ENCODE measurements at regions not wholly inside any gene's neighbourhood (a gene's known extent, or its start where the extent isn't known, plus 50 kb on each side); places are given as distances from the start of the nearest gene placed in this dataset.
A peak's percentile ranks its signal among the peaks of the same experiment; 100 is the strongest.
"Not testable (repeated sequence)": the region's sequence is repeated elsewhere in the genome, so short reads cannot be mapped to it uniquely, and the experiment has no call there.

GRCh38 chr17:20687584-20687983 lies 108.1 kb downstream of the CDRT15L2 start:
- not testable (repeated sequence) for H3K27ac ChIP-seq; H3K27me3 ChIP-seq; H3K36me3 ChIP-seq; H3K4me3 ChIP-seq; H3K9me3 ChIP-seq (ENCODE audit: low read depth); DNase-seq (ENCODE audit: low read depth in 1 of 2, low spot score in 1 of 2)
- peaks cover 15% of the 10 kb centered on the region for H3K4me1 ChIP-seq (ENCODE audit: low read depth)

GRCh38 chr17:20689170-20689749 lies 109.7 kb downstream of the CDRT15L2 start:
- DNase-seq (ENCODE audit: low read depth in 1 of 2, low spot score in 1 of 2): peak in 1 of 2 donors; percentile 33
- not testable (repeated sequence) for H3K9me3 ChIP-seq (ENCODE audit: low read depth); H3K4me3 ChIP-seq; H3K27me3 ChIP-seq; H3K36me3 ChIP-seq
- peaks cover 18% of the 10 kb centered on the region for H3K4me1 ChIP-seq (ENCODE audit: low read depth)
- H3K27ac ChIP-seq: peak overlapping the region; percentile 87

- H3K36me3 ChIP-seq; H3K4me3 ChIP-seq; DNase-seq (ENCODE audit: low read depth in 1 of 2, low spot score in 1 of 2); H3K27me3 ChIP-seq; H3K9me3 ChIP-seq (ENCODE audit: low read depth); H3K27ac ChIP-seq: not testable (repeated sequence)
- peaks cover 18% of the 10 kb centered on the region for H3K4me1 ChIP-seq (ENCODE audit: low read depth)
Measured at GRCh38 chr17:20692706-20693105, 113.2 kb downstream of the CDRT15L2 start.

GRCh38 chr17:20695871-20696270 lies 116.3 kb downstream of the CDRT15L2 start:
- H3K27ac ChIP-seq; DNase-seq (ENCODE audit: low read depth in 1 of 2, low spot score in 1 of 2); H3K9me3 ChIP-seq (ENCODE audit: low read depth): not testable (repeated sequence)

GRCh38 chr17:20698463-20699206 lies 119.1 kb downstream of the CDRT15L2 start:
- DNase-seq (ENCODE audit: low read depth in 1 of 2, low spot score in 1 of 2); H3K27me3 ChIP-seq; H3K9me3 ChIP-seq (ENCODE audit: low read depth): not testable (repeated sequence)

More at GRCh38 chr17:20695871-20696270, 116.3 kb downstream of the CDRT15L2 start:
- H3K36me3 ChIP-seq; H3K4me3 ChIP-seq; H3K27me3 ChIP-seq; H3K4me1 ChIP-seq (ENCODE audit: low read depth): not testable (repeated sequence)

GRCh38 chr17:20700528-20700927 lies 121.0 kb downstream of the CDRT15L2 start:
- H3K36me3 ChIP-seq; H3K4me3 ChIP-seq; DNase-seq (ENCODE audit: low read depth in 1 of 2, low spot score in 1 of 2); H3K9me3 ChIP-seq (ENCODE audit: low read depth); H3K4me1 ChIP-seq (ENCODE audit: low read depth); H3K27me3 ChIP-seq; H3K27ac ChIP-seq: not testable (repeated sequence)

More at GRCh38 chr17:20698463-20699206, 119.1 kb downstream of the CDRT15L2 start:
- H3K27ac ChIP-seq; H3K4me1 ChIP-seq (ENCODE audit: low read depth); H3K36me3 ChIP-seq; H3K4me3 ChIP-seq: not testable (repeated sequence)

- not testable (repeated sequence) for H3K4me3 ChIP-seq; H3K27ac ChIP-seq; H3K9me3 ChIP-seq (ENCODE audit: low read depth); H3K27me3 ChIP-seq; H3K36me3 ChIP-seq; DNase-seq (ENCODE audit: low read depth in 1 of 2, low spot score in 1 of 2); H3K4me1 ChIP-seq (ENCODE audit: low read depth)
Measured at GRCh38 chr17:20701366-20701765, 121.8 kb downstream of the CDRT15L2 start.

GRCh38 chr17:20702692-20703091 lies 123.2 kb downstream of the CDRT15L2 start:
- Histone ChIP-seq H3K27me3 (no peaks in the 10 kb centered on the region), H3K9me3 (ENCODE audit: low read depth) (no peaks in the 10 kb centered on the region), H3K4me3 (no peak overlapping the region), H3K4me1 (ENCODE audit: low read depth) (no peaks in the 10 kb centered on the region), H3K27ac (no peak overlapping the region), H3K36me3 (no peaks in the 10 kb centered on the region)
- no peak for TF ChIP-seq CTCF (IDR thresholded peaks at IDR 0.05; ENCODE audit: low read depth, low read length)
- no peak for DNase-seq (ENCODE audit: low read depth in 1 of 2, low spot score in 1 of 2)

GRCh38 chr17:20703781-20704180 lies 124.3 kb downstream of the CDRT15L2 start:
- H3K27ac ChIP-seq: no peak overlapping the region
- no peaks in the 10 kb centered on the region for H3K4me1 ChIP-seq (ENCODE audit: low read depth)
- DNase-seq (ENCODE audit: low read depth in 1 of 2, low spot score in 1 of 2): no peak
- H3K27me3 ChIP-seq: no peaks in the 10 kb centered on the region
- no peak overlapping the region for H3K4me3 ChIP-seq
- H3K9me3 ChIP-seq (ENCODE audit: low read depth): no peaks in the 10 kb centered on the region
- H3K36me3 ChIP-seq: no peaks in the 10 kb centered on the region
- no peak for TF ChIP-seq CTCF (IDR thresholded peaks at IDR 0.05; ENCODE audit: low read depth, low read length)

- not testable (repeated sequence) for H3K27me3 ChIP-seq; H3K9me3 ChIP-seq (ENCODE audit: low read depth); H3K36me3 ChIP-seq; H3K4me1 ChIP-seq (ENCODE audit: low read depth); H3K27ac ChIP-seq; H3K4me3 ChIP-seq; DNase-seq (ENCODE audit: low read depth in 1 of 2, low spot score in 1 of 2)
Measured at GRCh38 chr17:20705186-20705585, 125.7 kb downstream of the CDRT15L2 start.

Measured in cardiac muscle cell (in vitro differentiated cells and primary cell).